ENCODE measurements at regions not wholly inside any gene's neighbourhood (a gene's known extent, or its start where the extent isn't known, plus 50 kb on each side); places are given as distances from the start of the nearest gene placed in this dataset.

DNA sequence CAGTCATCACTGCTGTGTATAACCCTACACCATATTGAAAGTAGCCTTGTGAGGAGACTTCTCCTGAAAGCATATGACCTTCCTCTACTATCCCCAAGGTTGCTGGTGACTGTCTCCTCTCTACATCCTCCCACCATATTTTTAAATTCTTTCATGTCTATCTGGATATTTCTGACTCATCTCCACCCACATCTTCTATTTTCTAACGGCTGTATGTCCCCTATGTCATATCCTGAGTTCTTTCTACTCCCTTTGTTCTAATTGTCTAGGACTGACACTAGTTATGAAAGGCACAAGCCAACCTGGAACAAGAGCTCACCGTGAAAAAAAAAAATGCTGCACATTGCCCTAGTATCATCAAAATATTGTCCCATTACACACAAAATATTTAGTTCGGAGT is 218.3 kb upstream of the ZNF462 start:
- no peak for DNase-seq (ENCODE audit: low read depth, low spot score)

DNA sequence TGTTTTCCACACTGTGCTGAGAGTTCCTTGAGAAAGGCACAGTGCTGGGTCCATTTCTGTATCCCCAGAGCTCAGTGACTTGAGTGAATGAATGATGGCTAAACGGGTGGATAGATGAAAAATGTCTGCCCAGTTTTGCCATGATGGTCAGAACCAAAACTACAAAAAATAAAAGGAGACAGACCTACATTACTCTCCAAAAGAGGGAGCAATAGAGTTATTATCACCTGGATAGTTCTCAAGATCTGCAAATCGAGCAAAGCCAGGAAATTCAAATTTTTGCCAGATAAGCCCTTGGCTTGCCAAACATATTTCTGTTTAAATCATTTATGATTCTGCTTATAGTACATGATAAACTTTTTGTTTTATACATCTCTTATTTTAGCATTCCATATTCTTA is 214.2 kb upstream of the ZNF462 start:
- DNase-seq (ENCODE audit: low read depth, low spot score), result peak; percentile 1

DNA sequence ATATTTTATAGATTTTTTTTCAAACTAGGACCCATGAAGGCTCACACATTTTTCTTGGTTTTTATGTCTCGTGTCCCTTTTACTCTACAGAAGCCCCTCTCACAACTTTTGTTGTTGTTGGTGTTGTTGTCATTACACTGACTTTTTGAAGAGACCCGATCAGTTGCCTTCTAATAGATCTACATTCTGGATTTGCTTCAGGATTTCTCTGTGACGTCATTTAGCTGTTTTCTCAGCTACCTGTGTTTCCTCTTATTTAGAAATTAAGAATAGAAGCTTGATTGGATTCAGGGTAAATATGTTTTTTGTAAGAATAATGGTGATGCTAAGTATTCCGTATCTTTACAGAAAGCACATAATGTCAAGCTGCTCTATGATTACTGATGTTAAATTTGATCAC is 213.3 kb upstream of the ZNF462 start:
- DNase-seq (ENCODE audit: low read depth, low spot score), result no peak

DNA sequence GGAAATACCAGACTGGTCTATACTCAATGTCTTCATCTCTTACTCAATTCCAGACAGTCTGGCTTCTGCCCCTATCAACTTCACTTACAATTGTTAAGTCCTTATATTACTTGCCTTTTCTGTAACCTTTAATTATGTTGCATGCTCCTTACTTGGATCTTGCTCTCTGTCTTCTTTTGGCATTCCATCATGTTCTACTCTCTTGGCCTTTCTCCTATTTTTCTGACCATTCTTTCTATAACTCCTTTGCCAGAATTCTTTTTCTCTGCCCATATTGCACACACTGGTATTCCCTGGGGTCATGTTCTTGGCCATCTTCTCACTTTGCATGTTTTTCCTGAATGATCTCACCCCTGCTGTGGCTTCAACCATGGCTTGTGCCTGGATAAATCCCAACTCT is 209.8 kb upstream of the ZNF462 start:
- no peak for DNase-seq (ENCODE audit: low read depth, low spot score)

DNA sequence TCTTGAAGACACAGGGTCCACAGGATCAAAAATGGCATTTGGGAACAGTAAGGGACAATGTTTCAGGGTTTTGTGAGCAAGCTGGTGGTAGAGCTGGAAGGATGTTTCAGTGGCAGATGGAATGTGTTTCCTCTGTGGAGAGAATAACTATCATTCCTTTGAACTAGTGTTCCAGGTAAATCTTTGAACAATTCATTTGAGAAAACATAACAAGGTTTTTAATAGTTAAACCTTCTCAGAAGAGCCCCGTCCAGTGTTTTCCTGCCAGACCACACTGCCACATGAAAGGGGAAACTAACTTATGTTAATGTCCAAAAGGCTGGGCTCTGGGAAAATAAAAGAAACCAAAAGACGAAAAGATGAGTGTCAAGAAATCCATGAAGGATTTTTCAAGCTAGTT is 207.0 kb upstream of the ZNF462 start:
- no peak for DNase-seq (ENCODE audit: low read depth, low spot score)

DNA sequence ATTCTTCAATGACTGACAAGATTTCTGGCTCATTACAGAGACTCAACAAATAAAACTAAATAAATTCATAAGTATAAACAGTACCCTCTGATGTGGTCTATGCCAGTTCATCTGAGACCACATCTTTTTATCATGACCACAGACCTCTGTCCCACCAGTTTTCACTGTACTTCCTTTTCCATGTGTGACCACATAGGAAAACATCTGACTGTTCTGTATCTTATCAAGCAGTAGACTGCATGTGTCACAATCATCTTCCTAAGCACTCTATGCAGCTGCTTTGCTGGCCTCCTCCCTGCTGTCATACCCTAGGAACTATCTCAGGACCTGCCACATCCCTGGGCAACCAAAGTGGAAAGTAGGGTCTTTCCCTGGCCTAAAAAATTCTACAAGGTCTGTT is 205.0 kb upstream of the ZNF462 start:
- DNase-seq (ENCODE audit: low read depth, low spot score), result no peak

DNA sequence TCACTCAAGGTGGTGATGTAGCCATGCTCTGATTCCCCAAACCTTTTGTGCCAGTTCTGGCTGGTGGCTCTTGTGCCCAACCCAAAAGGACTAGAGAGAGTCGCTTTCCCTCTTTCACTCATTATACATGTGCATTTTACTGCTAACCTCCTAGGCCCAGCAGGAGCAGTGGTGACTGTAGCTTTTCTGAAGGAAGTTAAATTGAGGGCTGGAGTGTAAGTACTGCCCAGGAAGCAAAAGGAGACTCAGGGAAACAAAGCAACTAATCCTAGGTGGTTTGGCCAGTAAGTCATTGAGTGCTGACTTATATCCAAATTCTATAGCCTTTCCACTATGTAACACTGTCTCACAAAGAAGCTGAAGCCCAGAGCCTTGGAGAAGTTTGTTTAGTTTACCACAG is 194.4 kb upstream of the ZNF462 start:
- no peak for DNase-seq (ENCODE audit: low read depth, low spot score)

DNA sequence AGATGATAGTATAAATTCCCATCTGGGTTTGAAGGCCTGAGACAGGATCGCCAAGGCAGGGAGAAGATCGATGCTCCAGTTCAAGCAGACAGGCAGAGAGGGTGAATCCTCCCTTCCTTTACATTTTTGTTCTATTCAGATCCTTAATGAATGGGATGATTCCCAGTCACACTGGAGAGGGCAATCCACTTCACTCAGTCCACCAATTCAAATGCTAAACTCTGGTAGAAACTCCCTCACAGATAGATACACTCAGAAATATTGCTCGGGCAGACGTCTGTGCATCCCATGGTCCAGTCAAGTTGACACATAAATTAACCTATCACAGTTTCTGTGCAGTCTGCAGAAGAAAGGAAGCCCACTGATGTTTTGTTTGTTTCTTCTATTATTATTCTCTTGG is 193.1 kb upstream of the ZNF462 start:
- DNase-seq (ENCODE audit: low read depth, low spot score), result no peak

DNA sequence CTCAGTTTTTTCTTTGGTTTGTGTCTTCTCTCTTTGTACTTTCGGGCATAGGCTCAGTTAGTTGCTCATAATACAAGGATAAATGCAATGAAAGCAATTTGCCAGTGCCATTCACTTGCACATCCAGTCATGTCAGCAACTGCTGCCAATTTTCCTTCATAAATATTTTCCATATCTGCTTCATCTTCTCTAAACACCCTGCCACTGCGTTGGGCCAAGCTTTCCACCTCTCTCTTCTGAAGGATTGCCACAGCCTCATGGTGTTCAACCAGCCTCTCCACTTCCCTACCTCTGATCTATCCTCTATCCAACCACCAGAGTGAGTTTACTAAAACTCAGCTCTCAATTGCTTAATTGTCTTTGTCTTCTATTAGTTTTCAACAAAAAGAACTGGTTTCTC is 192.5 kb upstream of the ZNF462 start:
- no peak for DNase-seq (ENCODE audit: low read depth, low spot score)

DNA sequence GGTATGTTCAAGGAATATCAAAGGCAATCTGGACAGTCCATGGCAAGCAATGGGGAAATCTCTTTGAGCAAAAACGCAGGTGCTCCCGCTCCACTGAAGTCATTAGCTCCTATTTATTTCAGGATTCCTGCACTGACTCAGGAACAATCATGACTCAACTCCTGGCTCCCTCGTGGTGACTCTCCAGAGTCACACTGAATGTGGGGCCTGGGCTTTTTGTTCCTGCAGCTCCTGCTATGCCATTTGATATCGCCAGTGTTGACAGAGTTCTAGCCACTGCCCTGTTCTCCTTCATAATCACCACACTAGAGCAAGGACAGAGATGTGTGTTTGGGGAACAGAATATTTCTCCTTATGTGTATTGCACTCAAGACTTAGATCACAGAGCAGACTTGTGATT is 187.2 kb upstream of the ZNF462 start:
- no peak for DNase-seq (ENCODE audit: low read depth, low spot score)

DNA sequence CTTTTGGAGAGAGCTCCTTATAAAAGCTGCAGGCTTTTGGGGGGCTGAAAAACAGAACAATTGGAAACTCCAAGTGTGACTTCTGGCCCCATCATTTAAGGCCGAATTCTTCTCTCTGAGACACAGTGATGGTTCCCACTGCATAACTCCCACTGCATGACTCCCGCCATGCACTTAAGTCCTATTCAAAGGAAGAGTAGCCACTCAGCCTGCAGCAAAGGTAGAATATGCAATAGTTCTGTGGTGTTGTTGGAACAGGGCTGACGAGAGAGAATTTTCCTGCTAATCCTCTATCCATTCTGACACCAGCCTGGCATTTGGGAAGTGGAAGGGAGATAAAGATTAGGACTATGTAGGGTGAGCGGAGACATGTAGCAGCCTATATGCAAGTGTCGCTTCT is 185.6 kb upstream of the ZNF462 start:
- no peak for DNase-seq (ENCODE audit: low read depth, low spot score)

DNA sequence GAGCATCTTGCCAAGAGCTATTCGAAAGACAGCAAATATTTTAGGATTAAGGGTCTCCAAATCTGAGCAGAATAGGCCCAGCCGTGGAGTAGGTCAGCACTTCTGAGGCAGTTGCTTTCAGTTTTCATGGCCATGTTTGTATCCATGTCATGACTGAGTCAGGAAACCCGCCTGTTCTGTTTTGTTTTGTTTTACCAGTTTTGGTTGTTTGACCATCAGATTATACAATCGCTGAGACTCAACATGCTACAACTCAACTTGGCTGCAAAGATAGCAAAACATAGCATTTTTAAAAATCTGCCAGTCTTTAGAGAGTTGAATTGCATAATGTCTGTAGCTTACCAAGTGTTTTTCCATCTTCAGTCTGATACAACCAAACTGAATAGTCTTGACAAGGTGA is 185.1 kb upstream of the ZNF462 start:
- no peak for DNase-seq (ENCODE audit: low read depth, low spot score)

DNA sequence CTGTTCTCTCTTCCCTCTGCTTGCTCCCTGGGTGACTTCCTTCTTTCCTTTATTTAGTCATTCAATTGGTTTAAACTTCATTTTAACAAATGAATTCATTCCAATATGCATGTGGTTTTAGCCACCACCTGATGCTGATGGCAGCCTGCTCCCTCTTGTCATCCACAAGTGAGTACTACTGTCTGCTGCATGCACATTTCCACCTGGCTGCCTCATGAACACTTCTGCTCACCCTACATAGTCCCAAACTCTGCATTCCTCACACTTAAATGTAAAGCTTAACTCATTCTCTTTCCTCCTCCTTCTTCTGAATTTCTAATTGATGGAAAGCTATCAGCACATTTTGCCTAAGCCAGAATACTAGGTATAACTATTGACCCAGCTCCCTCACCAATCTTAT is 184.7 kb upstream of the ZNF462 start:
- DNase-seq (ENCODE audit: low read depth, low spot score), result no peak

DNA sequence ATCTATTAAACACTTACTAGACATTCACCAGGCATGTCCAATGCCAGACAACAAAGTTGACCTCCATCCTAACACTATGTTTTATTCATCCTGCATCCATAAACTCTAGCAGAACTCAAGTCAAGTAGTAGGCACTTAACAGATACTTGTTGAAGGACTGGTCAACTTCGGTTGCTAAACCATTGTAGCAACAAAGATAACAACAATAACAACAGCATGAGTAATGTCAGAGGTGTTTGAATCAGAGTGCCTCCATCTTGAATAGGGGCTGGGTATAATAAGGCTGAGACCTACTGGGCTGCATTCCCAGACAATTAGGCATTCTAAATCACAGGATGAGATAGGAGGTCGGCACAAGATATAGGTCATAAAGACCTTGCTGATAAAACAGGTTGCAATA is 180.5 kb upstream of the ZNF462 start:
- no peak for DNase-seq (ENCODE audit: low read depth, low spot score)

DNA sequence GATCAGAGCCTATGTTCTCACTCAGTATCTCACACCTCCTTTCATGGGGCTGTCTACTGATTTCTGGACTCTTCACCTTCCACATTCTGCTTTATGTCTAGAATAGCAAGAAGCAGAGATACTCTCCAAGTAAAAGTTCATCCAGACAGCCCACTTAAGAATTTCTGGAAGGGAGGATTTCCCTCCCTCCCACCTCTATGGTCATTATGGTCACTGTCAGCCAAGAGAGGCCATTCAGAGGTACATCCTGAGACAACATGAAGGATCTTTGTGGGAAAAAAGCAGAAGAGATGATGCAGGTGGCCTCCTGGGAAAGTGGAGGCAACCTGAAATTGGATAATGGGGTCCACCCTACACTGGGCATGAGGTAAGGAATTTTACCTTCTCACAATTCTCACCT is 179.5 kb upstream of the ZNF462 start:
- DNase-seq (ENCODE audit: low read depth, low spot score), result no peak

DNA sequence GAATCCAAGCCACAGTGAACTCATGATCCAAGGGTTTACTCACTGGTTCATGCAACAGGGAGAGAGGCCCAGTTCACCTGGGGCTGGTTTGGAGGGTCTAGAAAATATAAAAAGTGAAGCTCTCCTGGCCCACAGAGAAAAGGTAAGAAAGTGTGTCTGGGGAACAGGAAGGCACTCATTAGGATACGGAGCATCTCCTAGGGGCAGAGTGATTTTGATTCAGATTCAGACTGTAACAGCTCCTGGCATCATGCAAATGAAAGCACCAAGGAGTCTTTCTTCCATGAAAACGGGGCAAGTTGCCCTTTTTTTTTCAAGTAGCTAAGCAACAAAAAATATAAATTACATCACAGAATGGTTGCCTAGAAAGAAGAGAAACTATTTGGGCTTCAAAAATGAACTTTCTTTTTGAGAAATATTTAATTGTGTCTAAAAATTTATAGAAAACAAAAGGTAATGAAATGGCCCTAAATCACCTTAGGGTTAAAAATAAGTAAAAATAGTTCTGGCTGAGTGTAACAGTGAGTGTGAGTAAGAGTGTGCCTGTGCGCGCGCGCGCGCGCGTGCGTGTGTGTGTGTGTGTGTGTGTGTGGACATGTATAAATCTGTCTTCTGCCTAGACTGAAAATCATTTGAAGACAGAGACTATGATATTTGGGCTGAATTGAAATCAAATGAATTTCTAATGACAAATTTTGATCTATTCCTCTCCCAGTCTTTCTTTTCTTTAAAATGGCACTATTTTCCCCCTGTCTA is 177.8 kb upstream of the ZNF462 start:
- no peak for DNase-seq (ENCODE audit: low read depth, low spot score)

DNA sequence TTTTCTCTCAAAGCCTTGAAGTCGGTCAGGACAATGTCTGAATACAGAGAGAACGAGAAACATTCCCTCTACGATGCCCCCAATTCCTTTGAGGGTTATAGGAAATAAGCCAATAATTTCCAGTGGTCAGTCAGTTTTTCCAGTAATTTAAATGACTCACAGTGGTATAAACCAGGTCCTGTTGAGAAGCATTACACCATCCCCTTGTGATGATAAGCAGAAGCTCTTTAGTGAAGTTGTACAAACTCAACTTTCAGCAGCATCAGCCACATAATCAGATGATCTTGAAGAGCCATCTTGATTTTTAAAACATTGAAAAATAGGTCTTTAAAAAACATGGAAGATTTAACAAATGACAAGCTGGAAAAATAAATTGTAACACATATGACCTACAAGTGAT is 173.9 kb upstream of the ZNF462 start:
- DNase-seq (ENCODE audit: low read depth, low spot score), result no peak

DNA sequence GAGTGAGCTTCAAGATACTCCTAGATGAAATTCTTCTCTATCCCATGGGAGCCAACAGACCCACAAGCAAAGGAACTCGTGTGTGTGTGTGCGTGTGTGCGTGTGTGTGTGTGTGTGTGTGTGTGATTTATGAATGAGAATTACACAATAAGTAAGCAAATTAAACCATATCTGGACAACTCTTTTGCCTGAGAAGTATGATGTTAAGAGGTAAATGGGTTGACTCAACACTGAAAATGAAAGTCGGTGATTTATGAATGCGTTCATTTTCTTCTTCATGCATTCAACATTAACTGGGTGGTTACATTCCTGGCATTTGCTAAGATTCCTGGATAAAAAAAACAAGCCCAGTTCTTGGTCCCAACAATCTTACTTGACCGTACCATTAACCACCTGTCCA is 171.3 kb upstream of the ZNF462 start:
- DNase-seq (ENCODE audit: low read depth, low spot score), result no peak

DNA sequence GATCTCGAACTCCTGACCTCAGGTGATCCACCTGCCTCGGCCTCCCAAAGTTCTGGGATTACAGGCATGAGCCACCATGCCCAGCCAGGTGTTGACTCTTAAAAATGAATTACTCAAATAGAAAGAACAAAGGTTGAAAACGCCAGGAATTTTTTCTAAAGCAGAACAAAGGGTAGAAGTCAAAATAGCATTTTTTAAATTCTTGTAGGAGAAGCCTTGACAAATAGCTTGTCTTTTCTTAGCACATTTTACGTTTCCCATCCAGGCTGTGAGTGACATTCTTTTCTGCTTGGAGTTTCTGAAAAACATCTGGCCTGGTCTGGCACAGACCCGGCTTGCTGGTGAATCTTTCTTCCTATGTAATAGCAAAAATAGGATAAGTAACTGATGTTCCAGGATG is 169.4 kb upstream of the ZNF462 start:
- DNase-seq (ENCODE audit: low read depth, low spot score), result no peak

DNA sequence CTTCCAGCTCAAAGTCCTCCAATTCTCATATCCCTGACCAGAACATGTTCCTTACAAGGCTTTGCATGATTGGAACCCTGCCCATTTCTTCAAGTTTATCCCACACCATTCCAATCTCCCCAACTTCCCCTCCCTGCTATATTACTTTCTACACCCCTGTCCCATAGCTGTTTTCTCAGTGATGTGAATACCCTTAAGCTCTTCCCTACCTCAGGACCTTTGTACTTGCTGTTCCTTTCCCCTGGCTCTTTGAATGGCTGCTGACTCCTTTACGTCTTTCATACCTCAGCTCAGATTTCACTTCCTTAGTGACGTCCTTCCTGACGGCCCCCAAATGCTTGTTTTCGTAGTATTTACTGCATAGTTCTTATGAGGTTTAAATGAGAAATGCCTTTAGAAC is 166.2 kb upstream of the ZNF462 start:
- DNase-seq (ENCODE audit: low read depth, low spot score), result no peak

DNA sequence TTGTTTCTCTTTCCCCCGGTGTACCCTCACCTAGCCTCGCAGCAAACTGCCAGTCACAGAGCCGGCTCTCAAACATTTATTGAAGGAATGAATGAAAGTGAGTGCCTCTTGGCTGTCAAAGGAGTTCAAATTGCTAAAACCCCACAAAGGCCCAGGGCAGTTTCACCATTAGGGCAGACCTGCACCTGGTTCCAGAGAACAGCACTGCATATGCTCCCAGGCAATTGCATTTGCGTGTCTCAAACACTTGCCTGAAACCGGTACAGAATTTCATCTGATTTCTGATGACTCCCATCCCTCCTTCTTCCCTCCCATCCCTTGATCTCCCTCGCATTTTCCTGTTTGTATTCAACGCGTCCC is 165.6 kb upstream of the ZNF462 start:
- no peak for DNase-seq (ENCODE audit: low read depth, low spot score)

DNA sequence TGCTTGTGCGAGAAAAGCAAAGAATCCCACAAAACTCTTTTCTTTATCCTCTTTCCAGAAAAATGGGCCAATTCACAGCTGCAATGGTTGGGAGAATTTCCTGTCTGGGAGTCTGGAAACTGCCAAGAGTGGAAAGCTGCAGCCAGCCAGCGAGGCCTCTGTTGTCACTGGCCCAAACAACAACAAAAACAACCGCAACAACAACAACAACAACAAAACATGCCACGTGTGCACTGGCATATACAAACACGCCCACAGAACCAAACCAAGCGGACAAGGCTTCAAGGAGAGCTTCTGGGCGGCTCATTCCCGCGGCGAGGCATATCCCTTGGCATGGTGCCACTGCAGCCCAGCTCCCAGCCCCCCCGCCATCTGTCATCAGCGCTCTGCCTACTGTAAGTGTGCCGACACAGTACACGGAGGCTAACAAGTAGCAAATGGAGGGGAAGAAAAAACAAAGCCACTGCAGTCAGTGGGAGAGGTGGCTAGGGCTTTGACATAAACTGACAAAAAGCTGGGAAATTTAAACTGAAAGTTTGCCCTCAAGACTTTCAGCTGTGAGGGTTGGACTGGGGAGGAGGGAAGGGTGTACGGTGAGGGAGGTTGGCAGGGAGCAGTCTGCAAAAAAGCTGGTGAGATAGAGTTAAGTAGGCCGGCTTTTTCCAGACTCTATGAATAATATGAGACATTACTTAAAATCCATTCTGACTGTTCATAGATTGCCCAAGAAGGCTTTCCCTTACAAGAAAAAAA is 165.0 kb upstream of the ZNF462 start:
- DNase-seq (ENCODE audit: low read depth, low spot score), result no peak

DNA sequence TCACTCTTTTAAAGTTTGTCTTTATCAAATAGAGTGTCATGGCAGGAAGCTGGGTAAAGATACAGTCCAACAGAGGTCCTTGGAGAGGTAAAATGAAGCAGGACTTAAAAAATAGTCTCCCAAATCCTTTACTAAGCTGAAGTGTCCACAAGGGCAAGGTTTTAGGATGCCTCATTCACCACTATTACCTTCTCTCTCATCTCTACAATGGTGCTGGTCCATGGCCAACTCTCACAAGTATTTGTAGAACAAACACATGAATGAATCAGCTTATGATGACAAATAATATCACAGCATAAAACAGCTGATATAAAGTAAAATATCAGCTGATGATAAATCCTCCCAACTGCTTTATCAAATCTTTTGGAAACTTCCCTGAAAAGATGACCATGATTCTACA is 162.3 kb upstream of the ZNF462 start:
- no peak for DNase-seq (ENCODE audit: low read depth, low spot score)

DNA sequence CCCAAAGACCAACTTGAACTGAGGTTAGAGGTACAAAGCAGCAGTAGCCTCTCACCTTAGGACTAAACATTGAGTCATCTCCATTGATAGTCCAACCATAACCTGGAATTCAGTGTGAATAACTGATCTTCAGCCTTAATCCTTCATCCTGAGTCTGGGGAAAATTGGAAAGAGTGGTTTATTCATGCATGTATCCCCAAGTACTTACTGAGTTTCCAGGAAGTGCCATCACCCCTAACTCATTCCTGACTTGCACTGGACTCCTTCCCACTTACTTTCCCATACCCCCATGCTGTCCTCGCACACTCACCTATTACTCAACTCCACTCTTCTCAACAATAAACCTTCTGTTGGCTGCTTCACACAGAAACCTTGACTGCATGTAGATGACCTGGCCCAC is 161.4 kb upstream of the ZNF462 start:
- DNase-seq (ENCODE audit: low read depth, low spot score), result no peak
